ENCODE measurements at regions not wholly inside any gene's neighbourhood (a gene's known extent, or its start where the extent isn't known, plus 50 kb on each side); places are given as distances from the start of the nearest gene placed in this dataset.

GRCh38 chr4:85221606-85222005 lies 253.3 kb upstream of the ARHGAP24 start:
- no peaks in the 10 kb centered on the region for H3K4me1 Mint-ChIP-seq (ENCODE audit: low read depth)
- H3K9me3 Mint-ChIP-seq = peaks cover 23% of the 10 kb centered on the region
- H3K36me3 Mint-ChIP-seq (ENCODE audit: low read depth) = no peaks in the 10 kb centered on the region
- H3K27me3 Mint-ChIP-seq (ENCODE audit: low read depth) = no peaks in the 10 kb centered on the region
- H3K27ac Mint-ChIP-seq = no peak overlapping the region
- H3K4me3 Mint-ChIP-seq = no peak overlapping the region

- no peaks in the 10 kb centered on the region for H3K4me1 Mint-ChIP-seq (ENCODE audit: low read depth)
- peaks cover 14% of the 10 kb centered on the region for H3K9me3 Mint-ChIP-seq
- no peak overlapping the region for H3K27ac Mint-ChIP-seq
- H3K27me3 Mint-ChIP-seq (ENCODE audit: low read depth) = no peaks in the 10 kb centered on the region
- H3K36me3 Mint-ChIP-seq (ENCODE audit: low read depth) = no peaks in the 10 kb centered on the region
- H3K4me3 Mint-ChIP-seq = no peak overlapping the region
These were observed 252.4 kb upstream of the ARHGAP24 start for GRCh38 chr4:85222561-85222960.

GRCh38 chr4:85228264-85228663 lies 246.7 kb upstream of the ARHGAP24 start:
- H3K36me3 Mint-ChIP-seq (ENCODE audit: low read depth) = no peaks in the 10 kb centered on the region
- H3K4me3 Mint-ChIP-seq = no peak overlapping the region
- H3K9me3 Mint-ChIP-seq = peaks cover 4% of the 10 kb centered on the region
- no peaks in the 10 kb centered on the region for H3K4me1 Mint-ChIP-seq (ENCODE audit: low read depth)
- H3K27ac Mint-ChIP-seq = no peak overlapping the region
- no peaks in the 10 kb centered on the region for H3K27me3 Mint-ChIP-seq (ENCODE audit: low read depth)

GRCh38 chr4:85233516-85233915 lies 241.4 kb upstream of the ARHGAP24 start:
- Mint-ChIP-seq H3K9me3 (peaks cover 4% of the 10 kb centered on the region), H3K36me3 (ENCODE audit: low read depth) (no peaks in the 10 kb centered on the region), H3K27ac (no peak overlapping the region), H3K27me3 (ENCODE audit: low read depth) (no peaks in the 10 kb centered on the region), H3K4me1 (ENCODE audit: low read depth) (no peaks in the 10 kb centered on the region), H3K4me3 (no peak overlapping the region)

- H3K27ac Mint-ChIP-seq = no peak overlapping the region
- H3K4me1 Mint-ChIP-seq (ENCODE audit: low read depth) = no peaks in the 10 kb centered on the region
- peaks cover 4% of the 10 kb centered on the region for H3K9me3 Mint-ChIP-seq
- no peaks in the 10 kb centered on the region for H3K27me3 Mint-ChIP-seq (ENCODE audit: low read depth)
- H3K4me3 Mint-ChIP-seq = no peak overlapping the region
- H3K36me3 Mint-ChIP-seq (ENCODE audit: low read depth) = no peaks in the 10 kb centered on the region
These were observed 231.1 kb upstream of the ARHGAP24 start for GRCh38 chr4:85243857-85244256.

GRCh38 chr4:85244638-85245037 lies 230.3 kb upstream of the ARHGAP24 start:
- no peaks in the 10 kb centered on the region for H3K4me1 Mint-ChIP-seq (ENCODE audit: low read depth)
- H3K27me3 Mint-ChIP-seq (ENCODE audit: low read depth) = no peaks in the 10 kb centered on the region
- no peaks in the 10 kb centered on the region for H3K36me3 Mint-ChIP-seq (ENCODE audit: low read depth)
- H3K27ac Mint-ChIP-seq = no peak overlapping the region
- H3K9me3 Mint-ChIP-seq = peaks cover 4% of the 10 kb centered on the region
- H3K4me3 Mint-ChIP-seq = no peak overlapping the region

GRCh38 chr4:85246055-85246454 lies 228.9 kb upstream of the ARHGAP24 start:
- Mint-ChIP-seq H3K27ac (no peak overlapping the region), H3K36me3 (ENCODE audit: low read depth) (no peaks in the 10 kb centered on the region), H3K4me3 (no peak overlapping the region), H3K27me3 (ENCODE audit: low read depth) (no peaks in the 10 kb centered on the region), H3K9me3 (peaks cover 4% of the 10 kb centered on the region), H3K4me1 (ENCODE audit: low read depth) (no peaks in the 10 kb centered on the region)

GRCh38 chr4:85250852-85251251 lies 224.1 kb upstream of the ARHGAP24 start:
- Mint-ChIP-seq H3K4me3 (no peak overlapping the region), H3K4me1 (ENCODE audit: low read depth) (no peaks in the 10 kb centered on the region)

GRCh38 chr4:85257817-85258370 lies 217.1 kb upstream of the ARHGAP24 start:
- no peak overlapping the region for H3K27ac Mint-ChIP-seq
- no peaks in the 10 kb centered on the region for H3K27me3 Mint-ChIP-seq (ENCODE audit: low read depth)
- no peaks in the 10 kb centered on the region for H3K36me3 Mint-ChIP-seq (ENCODE audit: low read depth)
- no peak overlapping the region for H3K4me3 Mint-ChIP-seq
- no peaks in the 10 kb centered on the region for H3K4me1 Mint-ChIP-seq (ENCODE audit: low read depth)
- peaks cover 5% of the 10 kb centered on the region for H3K9me3 Mint-ChIP-seq

More at GRCh38 chr4:85250852-85251251, 224.1 kb upstream of the ARHGAP24 start:
- Mint-ChIP-seq H3K9me3 (peaks cover 9% of the 10 kb centered on the region), H3K27ac (no peak overlapping the region), H3K36me3 (ENCODE audit: low read depth) (no peaks in the 10 kb centered on the region), H3K27me3 (ENCODE audit: low read depth) (no peaks in the 10 kb centered on the region)

- Mint-ChIP-seq H3K4me1 (ENCODE audit: low read depth) (no peaks in the 10 kb centered on the region), H3K4me3 (no peak overlapping the region), H3K36me3 (ENCODE audit: low read depth) (no peaks in the 10 kb centered on the region), H3K9me3 (no peaks in the 10 kb centered on the region), H3K27ac (no peak overlapping the region), H3K27me3 (ENCODE audit: low read depth) (no peaks in the 10 kb centered on the region)
These were observed 214.9 kb upstream of the ARHGAP24 start for GRCh38 chr4:85260064-85260463.

- Mint-ChIP-seq H3K4me1 (ENCODE audit: low read depth) (no peaks in the 10 kb centered on the region), H3K9me3 (no peaks in the 10 kb centered on the region), H3K36me3 (ENCODE audit: low read depth) (no peaks in the 10 kb centered on the region), H3K27ac (no peak overlapping the region), H3K27me3 (ENCODE audit: low read depth) (no peaks in the 10 kb centered on the region), H3K4me3 (no peak overlapping the region)
These were observed 209.7 kb upstream of the ARHGAP24 start for GRCh38 chr4:85265234-85265633.

- no peaks in the 10 kb centered on the region for H3K9me3 Mint-ChIP-seq
- H3K27me3 Mint-ChIP-seq (ENCODE audit: low read depth) = no peaks in the 10 kb centered on the region
- H3K27ac Mint-ChIP-seq = no peak overlapping the region
- no peaks in the 10 kb centered on the region for H3K4me1 Mint-ChIP-seq (ENCODE audit: low read depth)
- no peaks in the 10 kb centered on the region for H3K36me3 Mint-ChIP-seq (ENCODE audit: low read depth)
- no peak overlapping the region for H3K4me3 Mint-ChIP-seq
These were observed 206.8 kb upstream of the ARHGAP24 start for GRCh38 chr4:85268188-85268587.

- H3K4me3 Mint-ChIP-seq = no peak overlapping the region
- H3K9me3 Mint-ChIP-seq = peaks cover 3% of the 10 kb centered on the region
- H3K27me3 Mint-ChIP-seq (ENCODE audit: low read depth) = no peaks in the 10 kb centered on the region
- H3K36me3 Mint-ChIP-seq (ENCODE audit: low read depth) = no peaks in the 10 kb centered on the region
- no peaks in the 10 kb centered on the region for H3K4me1 Mint-ChIP-seq (ENCODE audit: low read depth)
- H3K27ac Mint-ChIP-seq = no peak overlapping the region
These were observed 206.0 kb upstream of the ARHGAP24 start for GRCh38 chr4:85268961-85269360.

GRCh38 chr4:85274955-85275354 lies 200.0 kb upstream of the ARHGAP24 start:
- Mint-ChIP-seq H3K4me3 (no peak overlapping the region), H3K4me1 (ENCODE audit: low read depth) (no peaks in the 10 kb centered on the region), H3K27ac (no peak overlapping the region), H3K36me3 (ENCODE audit: low read depth) (no peaks in the 10 kb centered on the region), H3K9me3 (peaks cover 3% of the 10 kb centered on the region), H3K27me3 (ENCODE audit: low read depth) (no peaks in the 10 kb centered on the region)

- Mint-ChIP-seq H3K27me3 (ENCODE audit: low read depth) (no peaks in the 10 kb centered on the region), H3K9me3 (no peaks in the 10 kb centered on the region), H3K4me3 (no peak overlapping the region), H3K36me3 (ENCODE audit: low read depth) (no peaks in the 10 kb centered on the region), H3K4me1 (ENCODE audit: low read depth) (no peaks in the 10 kb centered on the region), H3K27ac (no peak overlapping the region)
These were observed 194.0 kb upstream of the ARHGAP24 start for GRCh38 chr4:85280963-85281362.

GRCh38 chr4:85291226-85291625 lies 183.7 kb upstream of the ARHGAP24 start:
- H3K27ac Mint-ChIP-seq = no peak overlapping the region
- no peaks in the 10 kb centered on the region for H3K36me3 Mint-ChIP-seq (ENCODE audit: low read depth)
- no peaks in the 10 kb centered on the region for H3K4me1 Mint-ChIP-seq (ENCODE audit: low read depth)
- no peak overlapping the region for H3K4me3 Mint-ChIP-seq
- no peaks in the 10 kb centered on the region for H3K27me3 Mint-ChIP-seq (ENCODE audit: low read depth)
- peaks cover 6% of the 10 kb centered on the region for H3K9me3 Mint-ChIP-seq
